NB4 (cell line): ENCODE measurements at regions not wholly inside any gene's neighbourhood (a gene's known extent, or its start where the extent isn't known, plus 50 kb on each side); places are given as distances from the start of the nearest gene placed in this dataset.

Source experiments
- DNase-seq: peaks from one replicate; pipeline ENCODE4 v3.0.0; 2010; ENCODE audit warnings: low read depth
- H3K4me3 ChIP-seq: one replicate; pipeline ENCODE4 v1.5.1; 2011; ENCODE audit warnings: mild to moderate bottlenecking, low read depth, low read length, moderate library complexity
- MYC ChIP-seq: IDR thresholded peaks from 2 replicates; pipeline ENCODE4 v1.6.1; 2011; ENCODE audit warnings: low read depth, low read length
- POLR2A ChIP-seq: IDR thresholded peaks from 2 replicates; pipeline ENCODE4 v1.6.1; 2011; ENCODE audit warnings: mild to moderate bottlenecking; ENCODE audit not compliant: insufficient read length; ENCODE audit errors: extremely low read depth
- TF ChIP-seq, protein P1 (sequence below): IDR thresholded peaks from one replicate; pipeline ENCODE4 v1.5.1; 2012; ENCODE audit warnings: low read depth, low read length
- TF ChIP-seq, protein P2 (sequence below): IDR thresholded peaks from 2 replicates; pipeline ENCODE4 v1.6.1; 2011; ENCODE audit warnings: low read depth, low read length

DNA sequence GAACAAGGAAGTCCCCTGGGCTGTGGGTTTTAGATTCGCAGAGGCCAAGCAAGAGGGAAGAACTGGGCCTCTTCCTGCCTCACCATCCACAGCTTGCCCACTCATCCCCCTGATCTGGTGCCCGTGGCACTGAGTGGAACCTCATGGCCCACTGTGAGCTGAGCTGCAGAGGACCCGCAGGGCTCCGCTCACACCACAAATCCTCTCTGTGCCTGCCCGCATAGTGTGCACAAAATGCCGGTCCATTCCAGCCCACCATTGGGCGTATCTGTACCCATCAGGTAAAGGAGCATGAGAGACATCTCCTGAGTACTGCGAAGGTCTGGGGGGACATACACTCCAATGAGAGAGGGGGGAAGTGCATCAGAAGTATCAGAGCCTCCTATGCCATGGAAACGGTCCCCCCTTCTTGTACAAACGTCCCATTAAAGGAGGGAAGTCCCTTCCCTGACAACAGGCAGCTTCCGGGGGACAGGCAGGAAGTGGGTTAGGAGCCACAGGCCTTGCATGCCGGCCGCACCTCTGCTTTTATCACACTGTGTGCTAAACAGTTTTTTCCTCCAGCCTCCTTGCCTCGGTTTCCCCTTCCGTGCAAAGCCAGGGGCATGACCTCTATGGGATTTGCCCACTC, 309.4 kb upstream of the DIO3 start:
- DNase-seq: no peak
- TF ChIP-seq, protein P1, sequence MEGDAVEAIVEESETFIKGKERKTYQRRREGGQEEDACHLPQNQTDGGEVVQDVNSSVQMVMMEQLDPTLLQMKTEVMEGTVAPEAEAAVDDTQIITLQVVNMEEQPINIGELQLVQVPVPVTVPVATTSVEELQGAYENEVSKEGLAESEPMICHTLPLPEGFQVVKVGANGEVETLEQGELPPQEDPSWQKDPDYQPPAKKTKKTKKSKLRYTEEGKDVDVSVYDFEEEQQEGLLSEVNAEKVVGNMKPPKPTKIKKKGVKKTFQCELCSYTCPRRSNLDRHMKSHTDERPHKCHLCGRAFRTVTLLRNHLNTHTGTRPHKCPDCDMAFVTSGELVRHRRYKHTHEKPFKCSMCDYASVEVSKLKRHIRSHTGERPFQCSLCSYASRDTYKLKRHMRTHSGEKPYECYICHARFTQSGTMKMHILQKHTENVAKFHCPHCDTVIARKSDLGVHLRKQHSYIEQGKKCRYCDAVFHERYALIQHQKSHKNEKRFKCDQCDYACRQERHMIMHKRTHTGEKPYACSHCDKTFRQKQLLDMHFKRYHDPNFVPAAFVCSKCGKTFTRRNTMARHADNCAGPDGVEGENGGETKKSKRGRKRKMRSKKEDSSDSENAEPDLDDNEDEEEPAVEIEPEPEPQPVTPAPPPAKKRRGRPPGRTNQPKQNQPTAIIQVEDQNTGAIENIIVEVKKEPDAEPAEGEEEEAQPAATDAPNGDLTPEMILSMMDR: no peak
- TF ChIP-seq POLR2A (no peak), MYC (no peak)
- TF ChIP-seq, protein P2, sequence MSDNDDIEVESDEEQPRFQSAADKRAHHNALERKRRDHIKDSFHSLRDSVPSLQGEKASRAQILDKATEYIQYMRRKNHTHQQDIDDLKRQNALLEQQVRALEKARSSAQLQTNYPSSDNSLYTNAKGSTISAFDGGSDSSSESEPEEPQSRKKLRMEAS: no peak

DNA sequence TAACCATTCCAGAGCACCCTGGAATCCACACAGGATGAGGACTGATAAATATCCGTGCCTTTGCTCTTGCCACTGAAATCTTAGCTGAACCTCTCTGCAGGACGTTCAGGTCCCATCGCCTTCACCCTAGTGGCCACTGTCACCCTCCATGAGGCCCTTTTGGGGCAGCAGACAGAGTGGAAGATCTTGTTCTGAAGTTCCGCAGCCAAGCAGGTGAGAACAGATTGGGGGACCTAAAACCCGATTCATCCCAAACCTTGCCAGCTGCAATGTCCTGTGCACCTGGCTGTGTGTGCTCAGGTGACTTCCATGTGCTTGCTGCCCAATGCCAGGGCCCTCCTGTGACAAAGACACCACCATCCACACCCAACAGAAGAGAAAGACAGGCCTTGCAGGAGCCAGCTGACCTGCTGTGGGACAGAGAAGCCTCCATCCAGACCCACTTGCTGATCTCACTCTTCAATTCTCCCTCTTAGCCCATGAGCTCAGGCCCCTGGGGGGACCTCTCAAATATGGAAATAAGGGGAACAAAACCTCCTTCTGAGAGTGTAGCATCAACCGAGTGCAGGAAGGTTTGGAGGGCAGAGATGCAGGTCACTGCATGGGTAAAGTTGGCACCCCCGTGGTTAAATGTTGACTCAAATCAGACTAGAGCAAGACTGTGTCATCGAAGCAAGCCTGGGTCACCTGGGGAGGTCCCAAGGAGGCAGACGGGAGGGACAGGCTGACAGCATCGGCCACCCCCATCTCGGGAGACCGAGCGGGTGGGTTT, 308.7 kb upstream of the DIO3 start:
- no peak for DNase-seq
- H3K4me3 ChIP-seq: no peak overlapping the region
- TF ChIP-seq, protein P1: no peak
- no peak for TF ChIP-seq MYC
- TF ChIP-seq, protein P2: no peak
- no peak for TF ChIP-seq POLR2A

More for the DNA sequence above, 309.4 kb upstream of the DIO3 start:
- H3K4me3 ChIP-seq: no peak overlapping the region

DNA sequence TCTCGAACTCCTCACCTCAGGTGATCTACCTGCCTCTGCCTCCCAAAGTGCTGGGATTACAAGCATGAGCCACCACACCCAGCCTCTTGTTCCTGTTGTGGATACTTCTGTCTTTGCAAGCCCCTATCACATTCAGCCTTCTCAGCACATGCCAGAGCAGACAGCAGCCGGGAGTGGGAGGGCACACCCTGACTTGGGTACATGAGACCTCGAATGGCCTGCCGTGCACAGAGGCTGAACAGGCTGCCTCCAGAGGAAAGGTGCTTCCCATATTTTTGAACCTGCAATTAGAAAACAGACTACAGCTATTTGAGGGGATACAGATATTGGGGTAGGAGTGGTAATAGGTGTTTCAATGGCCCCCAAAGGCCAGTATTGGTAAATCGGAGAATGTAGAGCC, 307.3 kb upstream of the DIO3 start:
- no peak overlapping the region for H3K4me3 ChIP-seq
- DNase-seq: no peak
- no peak for TF ChIP-seq MYC
- TF ChIP-seq, protein P2: no peak
- TF ChIP-seq POLR2A: no peak
- TF ChIP-seq, protein P1: no peak

DNA sequence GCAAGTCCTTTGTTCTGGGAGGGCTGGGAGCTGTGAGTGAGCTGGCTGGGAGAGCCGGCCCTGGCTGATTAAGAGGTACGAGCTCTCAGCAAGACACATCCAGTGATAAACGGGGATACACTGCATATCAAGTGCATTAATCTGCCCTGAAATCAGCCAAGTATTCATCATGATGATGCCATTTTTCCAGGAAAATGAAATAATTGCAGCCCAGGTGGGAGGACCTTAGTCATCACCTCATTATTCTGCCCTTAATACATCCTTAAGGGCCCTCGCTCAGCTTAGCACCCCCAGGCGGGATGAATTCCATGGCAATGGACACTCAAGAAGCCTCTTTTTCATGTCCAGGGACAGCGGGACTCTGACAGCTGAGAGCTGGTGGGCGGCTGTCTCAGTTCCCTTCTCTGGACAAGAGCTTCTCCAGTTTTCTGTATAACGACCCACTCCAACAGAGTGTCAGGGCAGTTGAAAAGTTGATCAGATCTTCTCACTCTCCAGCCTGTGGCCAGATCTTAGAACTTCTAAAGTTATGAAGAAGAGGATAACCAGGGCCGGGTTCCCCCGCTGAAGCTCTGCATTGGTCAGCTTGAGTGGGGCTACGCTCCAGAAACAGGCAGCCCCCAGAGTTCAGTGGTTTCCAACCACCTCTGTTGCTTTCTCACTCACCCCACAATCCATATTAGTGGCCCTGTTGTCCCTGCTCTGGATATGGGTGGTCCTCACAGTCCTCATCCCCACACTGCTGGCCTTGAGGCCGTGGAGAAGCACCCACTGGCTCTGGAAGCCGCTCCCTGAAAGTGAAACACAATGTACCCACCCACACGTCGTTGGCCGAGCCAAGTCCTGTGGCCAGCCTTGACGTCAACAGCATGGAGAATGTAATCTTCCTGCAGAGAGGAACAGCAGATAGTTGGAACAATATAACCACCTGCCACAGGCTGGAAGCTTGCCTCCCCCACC, 306.2 kb upstream of the DIO3 start:
- DNase-seq: no peak
- no peak for TF ChIP-seq MYC
- no peak overlapping the region for H3K4me3 ChIP-seq

DNA sequence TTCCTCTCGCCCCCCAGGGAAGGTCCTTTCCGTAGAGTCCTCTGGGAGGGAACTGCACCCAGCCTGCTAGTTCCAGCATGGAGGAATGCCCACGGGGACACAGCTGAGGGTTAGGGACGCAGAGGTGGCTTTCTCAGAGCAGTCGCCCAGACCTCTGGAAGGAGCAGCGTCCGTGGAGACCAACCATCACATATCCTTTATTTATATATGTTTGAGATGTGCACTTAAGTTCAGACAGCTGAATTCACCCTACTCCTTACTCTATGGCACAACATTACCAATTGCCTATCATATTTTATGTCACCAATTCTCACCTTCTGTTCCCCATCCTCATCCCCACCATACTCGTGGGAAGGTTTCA, 305.6 kb upstream of the DIO3 start:
- DNase-seq: no peak
- no peak overlapping the region for H3K4me3 ChIP-seq
- no peak for TF ChIP-seq POLR2A
- TF ChIP-seq, protein P2: no peak
- TF ChIP-seq, protein P1: no peak
- no peak for TF ChIP-seq MYC

DNA sequence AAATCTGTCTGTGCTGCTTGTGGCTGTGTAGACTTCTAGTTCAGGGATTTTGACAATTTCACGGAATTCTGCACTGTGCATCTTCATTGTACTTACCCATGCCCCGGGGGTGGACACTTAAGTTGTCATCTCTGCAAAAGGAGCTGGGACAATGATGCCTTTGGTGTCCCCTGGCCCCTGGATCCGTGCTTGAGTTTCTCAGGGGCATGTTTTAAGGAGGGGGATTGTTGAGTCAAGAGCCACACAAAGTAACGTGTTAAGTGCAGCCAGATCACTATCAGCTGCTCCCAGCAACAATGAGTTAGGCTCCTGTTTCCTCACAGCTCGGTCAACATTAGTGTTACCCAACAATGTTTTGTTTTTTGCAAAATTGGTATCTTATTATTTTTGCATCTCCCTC, 305.0 kb upstream of the DIO3 start:
- no peak overlapping the region for H3K4me3 ChIP-seq
- TF ChIP-seq, protein P2: no peak
- TF ChIP-seq MYC (no peak), POLR2A (no peak)
- TF ChIP-seq, protein P1: no peak
- DNase-seq: no peak
